ENCODE measurements at regions not wholly inside any gene's neighbourhood (a gene's known extent, or its start where the extent isn't known, plus 50 kb on each side); places are given as distances from the start of the nearest gene placed in this dataset.

GRCh38 chr18:40489301-40489700, 1465.7 kb upstream of the PIK3C3 start:
- no peak for DNase-seq

DNA sequence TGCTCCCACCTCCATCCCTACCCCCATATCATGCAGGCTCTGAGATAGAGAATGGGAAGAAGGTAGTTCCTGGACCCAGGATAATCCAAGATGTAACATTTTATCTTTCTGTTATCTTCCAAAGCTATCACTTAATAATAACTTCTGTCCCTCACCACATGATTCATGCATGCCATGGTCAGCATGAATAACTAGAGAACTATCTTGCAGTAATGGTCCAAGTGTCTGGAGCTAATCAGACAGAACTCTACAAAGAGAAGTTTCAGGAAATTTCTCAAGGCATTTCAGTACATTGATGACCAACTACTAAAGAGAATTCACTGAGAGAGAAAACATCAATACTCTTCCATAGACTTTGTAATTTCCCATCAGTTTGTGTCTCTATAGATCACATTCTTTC, 1469.7 kb upstream of the PIK3C3 start:
- DNase-seq = peak; percentile 75

DNA sequence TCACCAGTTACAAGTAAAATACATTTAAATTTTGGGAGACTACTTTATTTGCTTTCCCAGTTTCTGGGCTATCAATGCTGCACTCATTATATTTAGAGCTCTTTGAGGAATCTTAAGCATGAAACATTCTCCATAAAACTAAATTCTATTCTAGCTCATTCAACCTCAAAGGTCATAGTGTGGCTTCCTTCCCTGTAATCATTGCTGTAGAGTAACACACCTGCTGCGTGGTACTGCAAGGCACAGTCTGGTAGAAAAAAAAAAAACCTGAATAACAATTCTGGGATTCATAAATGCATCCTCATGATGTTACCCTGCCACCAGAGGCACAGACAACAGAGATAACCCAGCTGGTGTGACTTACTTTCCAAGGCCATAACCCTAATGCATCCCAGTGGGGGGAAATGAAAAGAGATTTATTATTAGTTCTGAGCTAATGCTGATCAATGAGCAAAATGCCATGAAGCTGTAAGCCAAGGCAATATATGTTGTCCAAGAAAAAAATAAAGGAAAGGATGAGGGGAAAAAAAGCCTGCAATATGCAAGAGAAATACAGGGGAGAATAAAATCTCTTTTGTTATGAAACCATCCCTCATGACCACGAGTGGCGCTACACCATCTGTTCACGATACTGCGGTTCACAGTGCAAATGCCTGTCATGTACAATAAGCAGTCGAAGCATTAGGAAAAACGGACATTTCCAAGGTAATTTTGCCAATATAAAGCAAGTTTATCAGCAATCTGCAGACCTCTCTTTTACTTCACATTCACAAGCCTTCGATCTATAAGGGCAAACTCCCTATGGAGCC, 1481.6 kb upstream of the PIK3C3 start:
- no peak for DNase-seq

GRCh38 chr18:40470723-40471122, 1484.3 kb upstream of the PIK3C3 start:
- DNase-seq = no peak

DNA sequence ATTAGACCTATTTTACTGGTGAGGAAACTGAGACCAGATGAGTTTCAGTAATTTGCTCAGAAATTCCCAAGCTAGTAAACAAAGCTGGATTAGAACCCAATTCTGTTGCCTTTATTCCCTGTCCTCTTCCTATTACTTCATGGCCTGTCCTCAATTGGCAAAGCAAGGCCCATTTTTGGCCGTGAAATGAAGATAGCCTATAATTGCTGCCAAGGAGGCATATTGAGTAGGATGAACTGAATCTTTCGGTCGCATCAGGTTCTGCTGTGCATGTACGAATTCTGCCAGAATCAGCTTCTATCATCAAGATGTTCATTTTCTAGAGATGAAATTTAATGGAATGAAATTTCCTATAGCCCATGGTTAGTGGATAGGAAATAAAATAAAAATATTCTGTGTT, 1485.2 kb upstream of the PIK3C3 start:
- no peak for DNase-seq

DNA sequence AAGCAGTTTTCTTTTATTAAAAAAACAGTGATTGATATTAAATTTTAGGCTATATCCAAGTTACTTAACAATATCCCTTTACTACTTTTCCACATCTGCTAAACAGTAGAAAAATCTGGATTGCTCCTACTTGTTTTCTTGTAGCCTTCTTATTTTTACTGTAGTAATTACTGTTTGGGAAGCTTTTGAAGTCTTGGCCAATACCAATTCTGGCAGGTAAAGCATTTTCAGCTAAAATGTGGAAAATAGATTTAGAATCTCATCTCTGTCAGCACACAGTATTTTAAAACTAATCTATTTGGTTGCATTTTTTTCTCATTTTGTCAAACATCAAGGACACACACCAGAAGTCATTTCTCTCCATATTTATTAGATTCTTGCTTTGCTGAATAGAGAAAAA, 1485.7 kb upstream of the PIK3C3 start:
- no peak for DNase-seq

DNA sequence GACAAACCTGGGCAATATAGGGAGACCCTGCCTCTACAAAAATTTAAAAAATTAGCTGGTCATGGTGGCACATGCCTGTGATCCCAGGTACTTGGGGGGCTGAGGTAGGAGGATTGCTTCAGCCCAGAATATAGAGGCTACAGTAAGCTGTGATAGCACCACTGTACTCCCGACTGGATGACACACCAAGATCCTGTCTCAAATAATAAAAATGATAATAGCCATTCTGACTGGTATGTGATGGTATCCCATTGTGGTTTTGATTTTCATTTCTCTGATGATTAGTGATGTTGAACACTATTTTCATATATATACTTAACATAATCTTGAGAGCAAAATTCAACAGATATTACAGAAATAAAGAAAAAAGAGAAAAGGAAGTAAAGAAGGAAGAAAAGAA, 1491.0 kb upstream of the PIK3C3 start:
- DNase-seq = no peak

DNA sequence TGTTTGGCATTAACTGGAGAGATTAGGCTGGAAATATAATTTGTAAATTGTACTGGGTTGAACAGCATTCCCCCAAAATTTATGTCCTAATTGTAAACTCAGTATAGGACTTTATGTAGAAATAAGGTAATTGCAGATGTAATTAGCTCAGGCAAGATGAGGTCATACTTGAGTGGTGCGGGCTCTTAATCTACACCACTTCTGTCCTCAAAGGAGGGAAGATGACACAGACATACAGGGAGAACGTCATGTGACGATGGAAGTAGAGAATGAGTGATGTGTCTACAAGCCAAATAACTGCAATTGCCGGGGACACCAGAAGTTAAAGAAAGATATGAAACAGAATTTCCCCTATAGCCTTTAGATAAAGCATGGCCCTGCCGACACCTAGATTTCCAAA, 1501.1 kb upstream of the PIK3C3 start:
- no peak for DNase-seq

GRCh38 chr18:40452599-40452998, 1502.4 kb upstream of the PIK3C3 start:
- DNase-seq = no peak

DNA sequence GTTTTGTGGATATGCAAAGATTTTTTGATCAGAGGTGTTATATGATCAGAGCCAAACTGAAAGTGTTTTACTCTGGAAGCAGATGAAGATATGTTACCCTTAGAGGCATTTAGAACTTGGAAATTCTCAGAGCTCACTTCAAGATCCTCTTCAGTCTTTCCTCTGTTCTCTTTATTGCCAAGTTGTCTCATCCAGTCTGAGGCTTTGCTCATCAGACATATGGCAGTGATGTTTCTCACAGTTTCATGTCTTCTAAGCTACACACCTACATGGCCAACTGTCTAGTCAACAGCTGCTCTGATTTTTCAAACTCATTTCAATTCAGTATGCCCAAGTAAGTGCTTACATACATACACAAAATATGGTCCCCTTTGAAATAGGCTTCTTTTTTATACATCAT, 1504.3 kb upstream of the PIK3C3 start:
- no peak for DNase-seq

- DNase-seq = no peak
Measured at GRCh38 chr18:40447820-40448219, 1507.2 kb upstream of the PIK3C3 start.

- DNase-seq = no peak
Measured at GRCh38 chr18:40440088-40440487, 1514.9 kb upstream of the PIK3C3 start.

DNA sequence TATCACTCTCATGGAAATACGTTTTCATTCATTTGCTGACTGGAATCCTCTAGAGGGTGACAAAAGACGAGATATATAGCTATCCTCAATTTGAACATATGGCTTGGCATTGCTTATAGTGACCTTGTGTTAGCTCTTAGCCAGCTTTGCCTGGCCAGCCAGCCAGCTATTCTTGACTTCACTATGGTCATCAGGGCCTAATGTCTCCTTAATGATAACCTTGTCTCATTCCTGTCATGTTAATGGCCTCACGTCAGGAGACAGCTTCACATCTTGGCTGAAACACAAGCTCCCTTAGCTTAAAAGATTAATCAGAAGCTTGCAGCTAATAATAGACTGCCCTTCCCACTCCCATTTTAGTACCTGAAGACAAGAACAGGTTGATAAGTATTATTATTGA, 1517.5 kb upstream of the PIK3C3 start:
- DNase-seq = peak; percentile 4

GRCh38 chr18:40431071-40431985, 1523.7 kb upstream of the PIK3C3 start:
- no peak for DNase-seq

DNA sequence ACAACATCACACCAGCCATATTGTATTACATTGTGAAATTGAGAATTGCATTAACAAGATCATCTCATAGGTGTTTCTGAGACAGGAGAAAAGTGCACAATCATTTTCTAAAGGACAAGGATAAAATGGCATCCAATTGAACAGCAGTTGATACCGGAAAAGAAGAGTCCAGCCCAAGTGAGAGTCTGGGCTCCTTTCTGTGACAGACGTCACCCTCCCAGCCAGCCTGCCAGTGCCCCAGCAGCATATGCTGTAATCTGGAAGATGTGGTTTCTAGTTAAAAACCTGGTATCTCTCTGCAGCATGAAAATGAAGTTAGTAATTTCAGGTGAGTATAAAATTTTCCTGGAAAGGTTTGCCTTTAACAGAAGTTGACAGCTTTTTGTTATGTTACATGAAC, 1531.7 kb upstream of the PIK3C3 start:
- DNase-seq = no peak

- DNase-seq = no peak
Measured at GRCh38 chr18:40420675-40421074, 1534.4 kb upstream of the PIK3C3 start.

DNA sequence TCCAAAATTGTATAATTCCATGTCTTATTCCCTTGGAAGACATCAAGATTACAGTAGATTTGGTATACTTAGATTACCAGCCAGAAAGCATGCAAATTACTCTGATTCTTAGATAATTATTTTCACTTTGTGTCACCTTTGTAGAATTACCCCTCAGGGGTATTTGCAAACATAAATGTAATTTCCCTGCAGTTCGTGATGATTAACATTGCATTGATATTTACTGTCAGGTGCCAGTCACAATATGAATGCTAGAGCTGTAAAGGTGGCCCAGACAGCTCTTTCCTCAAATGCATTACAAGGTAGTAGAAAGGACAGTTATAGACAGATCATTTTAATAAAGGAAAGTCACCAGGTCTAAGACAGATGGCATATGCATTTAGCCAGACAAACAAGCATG, 1537.5 kb upstream of the PIK3C3 start:
- DNase-seq = no peak

DNA sequence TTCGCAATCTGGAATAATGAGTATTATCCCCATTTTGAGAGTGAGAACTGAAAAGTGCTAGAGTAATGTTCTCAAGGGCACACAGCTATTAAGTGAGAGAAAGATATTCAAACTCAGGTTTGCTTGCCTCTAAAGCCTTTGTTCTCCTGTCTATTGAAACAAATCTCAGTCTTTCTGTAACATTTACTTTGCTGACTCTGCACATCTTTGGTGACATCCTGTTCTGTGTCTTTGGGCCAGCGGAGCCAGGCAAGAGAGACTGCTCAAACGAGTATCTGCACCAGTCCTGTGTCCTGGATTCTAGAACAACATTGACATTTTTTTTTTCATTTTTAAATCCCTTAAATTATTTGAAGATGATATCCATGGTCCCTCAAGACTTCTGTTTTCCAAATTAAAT, 1539.2 kb upstream of the PIK3C3 start:
- DNase-seq = no peak

DNA sequence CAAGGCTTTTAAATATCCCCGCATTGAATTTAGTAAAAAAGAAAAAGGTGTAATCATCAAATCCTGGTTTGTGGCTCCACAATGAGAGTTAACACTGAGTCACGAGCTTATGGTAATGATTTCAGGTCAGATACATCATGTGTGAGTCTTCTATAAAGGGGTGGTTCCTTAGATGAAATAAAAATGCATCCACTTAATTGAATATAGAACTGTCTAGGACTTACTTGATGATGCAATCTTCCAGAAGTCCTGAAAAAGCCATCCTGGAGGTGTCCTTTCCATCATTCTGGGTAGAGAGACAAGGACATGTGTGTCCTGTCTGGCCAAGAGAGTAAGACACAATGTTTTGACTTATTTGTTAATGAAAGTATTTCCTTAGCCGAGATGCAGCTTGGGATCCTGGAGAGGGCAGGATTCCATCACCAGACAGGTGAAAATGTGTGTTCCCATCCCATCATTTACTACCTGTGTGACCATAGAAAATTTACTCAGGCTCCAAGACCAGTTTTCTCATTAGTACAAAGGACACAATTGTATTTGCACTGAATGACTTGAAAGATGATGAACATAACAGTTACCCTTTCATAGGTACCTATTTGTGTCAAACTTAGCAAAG, 1539.8 kb upstream of the PIK3C3 start:
- DNase-seq = no peak

DNA sequence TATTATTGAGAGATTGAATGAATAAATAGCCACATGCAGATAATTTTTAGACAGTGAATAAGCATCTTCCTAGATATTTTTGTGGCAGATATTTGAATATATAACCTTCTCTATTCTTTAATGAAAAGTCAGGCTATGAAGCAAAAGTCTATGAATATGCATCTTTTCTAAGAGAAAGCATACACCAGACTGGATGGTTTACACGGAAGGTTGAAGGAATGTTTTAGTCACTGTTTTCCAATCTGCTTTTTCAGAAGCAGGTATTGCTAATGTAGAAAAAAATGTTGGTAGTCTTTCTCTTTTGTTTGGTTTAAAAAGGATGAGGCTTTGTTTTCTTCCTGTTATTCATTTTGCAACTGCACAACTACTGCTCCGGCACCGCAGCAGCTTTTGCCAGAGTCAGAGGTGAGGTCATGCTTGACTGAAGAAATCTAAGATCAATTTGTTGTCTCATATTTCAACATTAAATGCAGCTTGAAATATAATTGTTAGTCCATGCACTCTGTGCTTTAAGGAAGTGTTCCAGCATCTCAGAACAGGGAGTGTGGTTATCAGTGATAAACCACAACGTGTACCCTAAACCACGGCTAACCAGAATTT, 1540.8 kb upstream of the PIK3C3 start:
- DNase-seq = peak; percentile 22

GRCh38 chr18:40413160-40413559, 1541.9 kb upstream of the PIK3C3 start:
- DNase-seq = peak; percentile 56

DNA sequence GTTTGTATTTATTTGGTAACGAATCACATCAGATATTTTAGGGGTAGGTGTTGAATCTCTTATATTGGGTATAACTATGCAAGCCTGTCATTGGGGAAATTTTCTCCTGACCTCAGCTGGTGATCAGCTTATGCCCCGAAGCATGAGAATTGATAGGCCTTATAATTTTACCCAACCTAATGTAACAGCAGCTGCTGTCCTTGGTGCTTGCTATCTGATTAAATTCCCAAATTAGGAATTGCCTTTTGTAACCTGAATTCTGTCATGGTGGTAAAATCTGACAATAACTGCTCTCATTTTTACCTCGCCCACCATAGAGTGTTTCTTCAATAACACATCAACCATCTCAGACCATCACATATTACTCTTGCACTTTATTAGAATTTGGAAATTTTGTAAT, 1542.6 kb upstream of the PIK3C3 start:
- no peak for DNase-seq

- peak; percentile 89 for DNase-seq
Measured at GRCh38 chr18:40407909-40408308, 1547.1 kb upstream of the PIK3C3 start.

Data from fibroblast of skin of right quadriceps (primary cell).